B cell (primary cell): ENCODE measurements at regions not wholly inside any gene's neighbourhood (a gene's known extent, or its start where the extent isn't known, plus 50 kb on each side); places are given as distances from the start of the nearest gene placed in this dataset.

ENCODE experiments used
- ATAC-seq: fragments of 200-7000 bp; cut with Tn5 transposase; one replicate; pipeline ENCODE4 v1.10.0; 2021; ENCODE audit warnings: low read depth, mild to moderate bottlenecking, moderate number of reproducible peaks, moderate library complexity
- CTCF ChIA-PET: fragments of 350-600 bp; sonication (Branson Sonifier 250); formaldehyde crosslinking; loops from one replicate; lab custom pipeline; 2021; ENCODE audit warnings: antibody characterized with exemption, inconsistent platforms; lab: Charles Lee
- POLR2A ChIA-PET: fragments of 350-600 bp; sonication (Branson Sonifier 250); formaldehyde crosslinking; loops from one replicate; lab custom pipeline; 2021; ENCODE audit warnings: antibody characterized with exemption; lab: Charles Lee
- DNase-seq: peaks from one replicate; pipeline ENCODE4 v3.0.0; 2013
- H2AFZ ChIP-seq: 2 replicates; pipeline ENCODE4 v1.6.1; 2012; ENCODE audit warnings: mild to moderate bottlenecking, low read depth, low read length; ENCODE audit not compliant: insufficient read depth, poor library complexity, severe bottlenecking
- H3K27ac ChIP-seq, 2 donors: 1 replicate in 1 of 2; 2 replicates in 1 of 2; pipeline ENCODE4 v1.5.1; 2012 to 2013; ENCODE audit warnings: low read length in 2 of 2, mild to moderate bottlenecking in 2 of 2, moderate library complexity in 1 of 2
- H3K27me3 ChIP-seq, 4 experiments: fragments of 200-600 bp in 1 of 4; sonication (generic) in 1 of 4; replicated peaks in 1 of 4; 1 replicate in 2 of 4; 2 replicates in 2 of 4; pipeline versions ENCODE4 v1.6.1 to v1.7.0; 2013 to 2016; ENCODE audit warnings: low read length in 3 of 4, mild to moderate bottlenecking in 2 of 4, mixed read lengths in 1 of 4, moderate library complexity in 1 of 4; ENCODE audit not compliant: insufficient read depth in 4 of 4, control insufficient read depth in 3 of 4; ENCODE audit errors: control extremely low read depth in 1 of 4
- H3K36me3 ChIP-seq, 2 experiments: replicated peaks in 1 of 2; 1 replicate in 1 of 2; 2 replicates in 1 of 2; pipeline versions ENCODE4 v1.6.1 to v1.7.1; 2013; ENCODE audit warnings: low read length in 1 of 2; ENCODE audit not compliant: insufficient read depth in 2 of 2, control insufficient read depth in 1 of 2; ENCODE audit errors: control extremely low read depth in 1 of 2, extremely low read depth in 1 of 2
- H3K4me1 ChIP-seq, 2 donors: fragments of 200-600 bp in 1 of 2; sonication (generic) in 1 of 2; 1 replicate in 1 of 2; 2 replicates in 1 of 2; pipeline versions ENCODE4 v1.5.1 to v1.6.1; 2013 to 2017; ENCODE audit warnings: low read length in 2 of 2; ENCODE audit not compliant: control insufficient read depth in 2 of 2, insufficient read depth in 2 of 2
- H3K4me2 ChIP-seq: replicated peaks from 2 replicates; pipeline ENCODE3; 2012; ENCODE audit warnings: mild to moderate bottlenecking, low read depth, low read length; ENCODE audit not compliant: poor library complexity, severe bottlenecking
- H3K4me3 ChIP-seq, 5 experiments: fragments of 200-600 bp in 1 of 5; sonication (generic) in 1 of 5; 1 replicate in 3 of 5; 2 replicates in 2 of 5; pipeline versions ENCODE4 v1.5.1 to v1.7.0; 2011 to 2016; ENCODE audit warnings: low read length in 4 of 5, mild to moderate bottlenecking in 4 of 5, low read depth in 2 of 5, control low read depth in 1 of 5, moderate library complexity in 1 of 5; ENCODE audit not compliant: insufficient read depth in 1 of 5; ENCODE audit errors: control extremely low read depth in 1 of 5, extremely low read depth in 1 of 5
- H3K79me2 ChIP-seq: fragments of 200-600 bp; sonication (generic); one replicate; pipeline ENCODE4 v1.6.0; 2016; ENCODE audit warnings: low read length; ENCODE audit not compliant: control insufficient read depth, insufficient read depth
- H3K9ac ChIP-seq: fragments of 200-600 bp; sonication (generic); 2 replicates; pipeline ENCODE4 v1.6.1; 2017; ENCODE audit warnings: mild to moderate bottlenecking, low read length, moderate library complexity
- H3K9me3 ChIP-seq, 3 donors: one replicate each; pipeline versions ENCODE4 v1.6.1 to v1.7.1; 2013; ENCODE audit warnings: low read length in 2 of 3; ENCODE audit not compliant: control insufficient read depth in 2 of 3, insufficient read depth in 1 of 3; ENCODE audit errors: control extremely low read depth in 1 of 3
- H4K20me1 ChIP-seq: 2 replicates; pipeline ENCODE4 v1.6.0; 2012; ENCODE audit warnings: mild to moderate bottlenecking, low read length; ENCODE audit not compliant: insufficient read depth, control insufficient read depth, poor library complexity, severe bottlenecking
- H3K27ac Mint-ChIP-seq: one replicate; pipeline ENCODE4 v1.8.0; 2021; ENCODE audit warnings: mixed read lengths
- H3K27me3 Mint-ChIP-seq: one replicate; pipeline ENCODE4 v1.8.0; 2021; ENCODE audit warnings: mixed read lengths
- H3K4me1 Mint-ChIP-seq: one replicate; pipeline ENCODE4 v1.8.0; 2021; ENCODE audit warnings: mixed read lengths
- H3K4me3 Mint-ChIP-seq: one replicate; pipeline ENCODE4 v1.8.0; 2021; ENCODE audit warnings: mixed read lengths
- H3K9me3 Mint-ChIP-seq: one replicate; pipeline ENCODE4 v1.8.0; 2022; ENCODE audit warnings: mixed read lengths; ENCODE audit not compliant: insufficient read depth
- CTCF ChIP-seq: fragments of 200-600 bp; IDR thresholded peaks from one replicate; pipeline ENCODE4 v1.8.0; 2022; ENCODE audit warnings: antibody characterized with exemption, mild to moderate bottlenecking
- EZH2 ChIP-seq: IDR thresholded peaks from 2 replicates; pipeline ENCODE4 v1.6.1; 2012; ENCODE audit warnings: borderline replicate concordance, low read depth, mild to moderate bottlenecking, moderate library complexity, low read length; ENCODE audit not compliant: insufficient read depth, poor library complexity, severe bottlenecking
- WGBS: methylation state at CpG from one replicate; pipeline ENCODE4 v1.1.5; 2013; ENCODE audit warnings: missing lambda C conversion rate; ENCODE audit not compliant: insufficient coverage; 5-methylcytosine and 5-hydroxymethylcytosine counted together
- intact Hi-C: fragments of 100-400 bp; cut with micrococcal nuclease; formaldehyde crosslinking; loops from one replicate; pipeline ENCODE4 v1.10.0; 2022

GRCh38 chr11:71101046-71101445, 151.3 kb downstream of the SHANK2 start:
- no peak overlapping the region for H3K4me3 Mint-ChIP-seq
- ATAC-seq = no peak
- intact Hi-C loops = no loop called here
- Histone ChIP-seq H4K20me1 (no peaks in the 10 kb centered on the region), H3K9ac (no peak overlapping the region), H3K4me3 (no peak overlapping the region), H3K27me3 (no peaks in the 10 kb centered on the region), H2AFZ (no peak overlapping the region), H3K4me1 (no peaks in the 10 kb centered on the region), H3K79me2 (no peaks in the 10 kb centered on the region), H3K36me3 (no peaks in the 10 kb centered on the region), H3K4me2 (no peak overlapping the region), H3K27ac (no peak overlapping the region), H3K9me3 (no peaks in the 10 kb centered on the region)
- no peaks in the 10 kb centered on the region for H3K9me3 Mint-ChIP-seq
- 87% methylated on average over 5 of the region's 7 CpGs for WGBS
- H3K27me3 Mint-ChIP-seq = peaks cover 15% of the 10 kb centered on the region
- no peak for DNase-seq
- POLR2A ChIA-PET = no interaction called here
- no peak for TF ChIP-seq EZH2
- no peak for TF ChIP-seq CTCF
- H3K4me1 Mint-ChIP-seq = no peaks in the 10 kb centered on the region
- H3K27ac Mint-ChIP-seq = no peak overlapping the region
- CTCF ChIA-PET = no interaction called here

- TF ChIP-seq EZH2 (no peak), CTCF (no peak)
- Histone ChIP-seq H3K79me2 (no peaks in the 10 kb centered on the region), H3K27me3 (no peaks in the 10 kb centered on the region), H4K20me1 (no peaks in the 10 kb centered on the region), H3K27ac (no peak overlapping the region), H3K9me3 (peaks cover 0 to 4% (median 0%) of the 10 kb centered on the region in 3 donors), H3K36me3 (no peaks in the 10 kb centered on the region), H3K9ac (no peak overlapping the region), H3K4me2 (no peak overlapping the region), H3K4me3 (no peak overlapping the region), H3K4me1 (no peaks in the 10 kb centered on the region), H2AFZ (no peak overlapping the region)
- H3K27ac Mint-ChIP-seq = no peak overlapping the region
- H3K27me3 Mint-ChIP-seq = peaks cover 15% of the 10 kb centered on the region
- 81% methylated on average over 6 of the region's 11 CpGs for WGBS
- ChIA-PET CTCF (no interaction called here), POLR2A (no interaction called here)
- intact Hi-C loops = no loop called here
- no peaks in the 10 kb centered on the region for H3K4me1 Mint-ChIP-seq
- H3K9me3 Mint-ChIP-seq = no peaks in the 10 kb centered on the region
- DNase-seq (no peak), ATAC-seq (no peak)
- no peak overlapping the region for H3K4me3 Mint-ChIP-seq
Observed at GRCh38 chr11:71098776-71099175, 153.6 kb downstream of the SHANK2 start.
